Inferior parietal cortex (tissue), 1 donor: ENCODE measurements at regions not wholly inside any gene's neighbourhood (a gene's known extent, or its start where the extent isn't known, plus 50 kb on each side); places are given as distances from the start of the nearest gene placed in this dataset.
"Not testable (repeated sequence)": the region's sequence is repeated elsewhere in the genome, so short reads cannot be mapped to it uniquely, and the experiment has no call there.

Experiments used
- DNase-seq: peaks from one replicate; pipeline ENCODE4 v3.0.0-alpha.2; 2016; ENCODE audit errors: extremely low spot score

- no peak for DNase-seq
Measured at GRCh38 chr15:62407962-62408361, 242.9 kb upstream of the C2CD4B start.

GRCh38 chr15:62409466-62409865 is 244.4 kb upstream of the C2CD4B start:
- DNase-seq: no peak

- no peak for DNase-seq
Measured at GRCh38 chr15:62412686-62413085, 247.6 kb upstream of the C2CD4B start.

- no peak for DNase-seq
Measured at GRCh38 chr15:62413153-62413552, 248.1 kb upstream of the C2CD4B start.

- DNase-seq: no peak
Measured at GRCh38 chr15:62413786-62414185, 248.7 kb upstream of the C2CD4B start.

GRCh38 chr15:62415498-62415897 is 250.4 kb upstream of the C2CD4B start:
- no peak for DNase-seq

GRCh38 chr15:62416526-62416925 is 251.4 kb upstream of the C2CD4B start:
- DNase-seq: no peak

GRCh38 chr15:62417439-62417838 is 252.4 kb upstream of the C2CD4B start:
- no peak for DNase-seq

- DNase-seq: not testable (repeated sequence)
Measured at GRCh38 chr15:62418496-62418895, 253.4 kb upstream of the C2CD4B start.

GRCh38 chr15:62419192-62419591 is 254.1 kb upstream of the C2CD4B start:
- DNase-seq: no peak

GRCh38 chr15:62420371-62420770 is 255.3 kb upstream of the C2CD4B start:
- DNase-seq: not testable (repeated sequence)

GRCh38 chr15:62421289-62421688 is 256.2 kb upstream of the C2CD4B start:
- no peak for DNase-seq

- no peak for DNase-seq
Measured at GRCh38 chr15:62426387-62426956, 261.4 kb upstream of the C2CD4B start.

- no peak for DNase-seq
Measured at GRCh38 chr15:62428259-62428658, 263.2 kb upstream of the C2CD4B start.

- DNase-seq: no peak
Measured at GRCh38 chr15:62428851-62429598, 263.9 kb upstream of the C2CD4B start.

- no peak for DNase-seq
Measured at GRCh38 chr15:62430056-62430455, 265.0 kb upstream of the C2CD4B start.

- DNase-seq: no peak
Measured at GRCh38 chr15:62430552-62430951, 265.5 kb upstream of the C2CD4B start.

- DNase-seq: no peak
Measured at GRCh38 chr15:62431008-62431797, 266.1 kb upstream of the C2CD4B start.

GRCh38 chr15:62431817-62432216 is 266.7 kb upstream of the C2CD4B start:
- no peak for DNase-seq

- DNase-seq: no peak
Measured at GRCh38 chr15:62432702-62433398, 267.8 kb upstream of the C2CD4B start.

GRCh38 chr15:62436235-62436634 is 271.1 kb upstream of the C2CD4B start:
- DNase-seq: no peak

GRCh38 chr15:62437753-62438152 is 272.7 kb upstream of the C2CD4B start:
- no peak for DNase-seq
